ENCODE measurements at regions not wholly inside any gene's neighbourhood (a gene's known extent, or its start where the extent isn't known, plus 50 kb on each side); places are given as distances from the start of the nearest gene placed in this dataset.

- no peak for TF ChIP-seq CTCF (IDR thresholded peaks at IDR 0.05)
These were observed 72.3 kb upstream of the ADGRF1 start for GRCh38 chr6:47114460-47114859.

- TF ChIP-seq CTCF (IDR thresholded peaks at IDR 0.05): no peak
These were observed 70.2 kb upstream of the ADGRF1 start for GRCh38 chr6:47112317-47112716.

- no peak for TF ChIP-seq CTCF (IDR thresholded peaks at IDR 0.05)
These were observed 69.6 kb upstream of the ADGRF1 start for GRCh38 chr6:47111685-47112084.

DNA sequence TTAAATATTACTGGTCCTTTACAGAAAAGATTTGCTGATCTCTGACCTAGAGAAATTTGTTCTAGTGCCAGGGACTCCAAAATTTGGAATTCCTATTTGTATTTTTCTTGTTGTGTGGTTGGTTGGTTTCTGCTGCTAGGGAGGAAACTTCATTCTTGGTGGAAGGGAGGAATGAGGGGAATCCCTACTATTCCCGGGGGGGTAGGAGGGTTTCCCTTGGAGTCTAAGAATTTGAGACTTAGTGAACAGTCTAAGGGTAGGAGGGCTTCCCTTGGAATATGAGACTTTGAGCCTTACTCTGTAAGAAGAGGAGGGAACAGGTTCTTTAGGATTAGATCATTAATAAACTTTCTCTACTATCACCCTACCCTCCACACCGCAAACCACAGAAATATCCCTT is 67.1 kb upstream of the ADGRF1 start:
- TF ChIP-seq CTCF (IDR thresholded peaks at IDR 0.05): no peak

DNA sequence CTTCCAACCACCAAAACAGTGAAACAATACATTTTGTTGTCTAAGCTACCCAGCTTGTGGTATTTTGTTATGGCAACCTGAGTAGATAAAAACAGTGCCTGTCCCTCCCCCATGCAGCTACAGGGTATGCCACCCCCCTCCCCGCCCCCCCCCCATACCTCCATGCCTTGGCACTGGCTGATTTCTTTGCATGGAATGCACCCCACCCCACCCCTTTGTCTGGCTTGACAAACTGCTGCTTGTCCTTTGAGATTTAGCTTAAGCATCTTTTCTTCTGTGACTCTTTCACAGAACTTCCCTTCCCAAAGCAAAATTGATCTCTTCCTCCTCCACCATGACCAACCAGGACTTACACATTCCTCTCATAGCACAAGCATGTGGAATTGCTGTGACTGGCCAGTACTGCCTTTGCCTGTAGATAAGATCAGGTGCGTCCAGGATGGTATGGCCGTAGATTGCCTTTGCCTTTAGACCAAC is 64.6 kb upstream of the ADGRF1 start:
- TF ChIP-seq CTCF (IDR thresholded peaks at IDR 0.05): no peak

- TF ChIP-seq CTCF (IDR thresholded peaks at IDR 0.05): no peak
These were observed 64.1 kb upstream of the ADGRF1 start for GRCh38 chr6:47106216-47106615.

DNA sequence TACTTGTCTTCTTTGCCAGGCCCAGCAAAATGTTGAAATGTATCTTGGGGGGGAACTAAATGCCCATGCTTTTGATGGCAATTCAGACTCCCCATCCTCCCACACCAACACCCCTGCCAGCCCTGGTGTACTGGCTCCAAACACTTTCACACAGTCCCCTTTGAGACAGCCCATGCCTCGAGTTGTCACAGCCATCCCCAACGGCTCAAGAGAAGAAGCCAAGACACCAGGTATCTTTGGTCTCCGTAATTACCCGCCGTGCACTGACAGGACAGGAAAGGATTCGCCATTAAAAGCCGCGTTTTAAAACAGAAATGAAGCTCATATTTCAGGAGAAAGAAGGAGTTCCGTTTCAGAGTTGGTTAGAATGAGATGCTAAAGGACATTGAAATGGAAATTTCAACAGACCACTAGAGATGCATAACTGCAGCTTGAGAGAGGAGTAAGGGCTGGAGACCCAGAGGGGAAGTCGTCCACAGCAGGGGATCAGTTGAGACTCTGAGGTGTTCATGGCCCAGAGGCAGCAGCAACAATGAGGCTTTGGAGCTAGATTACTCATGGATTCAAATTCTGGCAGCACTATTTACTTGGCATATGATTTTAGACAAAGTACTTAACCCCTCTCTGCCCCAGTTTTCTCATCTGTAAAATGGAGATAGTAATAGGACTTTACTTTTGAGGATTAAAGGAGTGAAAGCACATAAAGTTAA is 63.5 kb upstream of the ADGRF1 start:
- no peak for TF ChIP-seq CTCF (IDR thresholded peaks at IDR 0.05)

GRCh38 chr6:47103931-47104330 is 61.8 kb upstream of the ADGRF1 start:
- no peak for TF ChIP-seq CTCF (IDR thresholded peaks at IDR 0.05)

Measured in LNCAP (cell line).